ENCODE measurements at regions not wholly inside any gene's neighbourhood (a gene's known extent, or its start where the extent isn't known, plus 50 kb on each side); places are given as distances from the start of the nearest gene placed in this dataset.

DNA sequence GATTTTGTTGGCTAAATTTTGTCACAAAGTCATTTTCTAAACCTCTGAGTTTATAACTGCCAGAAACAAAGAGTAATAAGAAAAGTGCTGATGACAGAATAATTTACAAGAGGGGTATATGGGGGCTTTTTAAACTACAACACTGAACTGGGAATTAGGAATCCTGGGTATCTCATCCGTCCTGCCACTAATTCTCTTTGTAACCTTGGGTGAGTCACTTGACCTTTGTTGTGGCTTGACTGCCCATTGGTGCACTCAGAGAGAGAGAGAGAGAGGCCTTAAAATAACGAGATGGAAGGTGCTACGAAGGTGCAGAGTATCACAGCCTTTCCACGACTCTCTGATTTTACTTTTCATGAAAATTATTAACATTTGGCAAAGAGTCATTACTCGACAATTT is 130.3 kb upstream of the CNTLN start:
- Histone ChIP-seq H3K9me2 (ENCODE audit: insufficient read depth, low read length) (no peaks in the 10 kb centered on the region), H3K9me3 (ENCODE audit: low read length) (no peaks in the 10 kb centered on the region), H3F3A (ENCODE audit: insufficient read depth, low read length, poor library complexity, severe bottlenecking) (no peaks in the 10 kb centered on the region), H2AFZ (ENCODE audit: low read depth, low read length) (no peak overlapping the region), H3K27me3 (ENCODE audit: insufficient read depth, low read depth, low read length) (no peaks in the 10 kb centered on the region), H3K4me3 (ENCODE audit: low read length) (no peak overlapping the region), H3K9ac (ENCODE audit: low read length) (no peak overlapping the region), H3K36me3 (ENCODE audit: insufficient read depth, low read length) (no peaks in the 10 kb centered on the region), H3K27ac (ENCODE audit: low read length) (no peak overlapping the region), H4K20me1 (ENCODE audit: insufficient read depth) (no peaks in the 10 kb centered on the region), H3K4me2 (ENCODE audit: low read length) (no peak overlapping the region), H3K79me2 (replicated peaks; ENCODE audit: insufficient read depth, low read length) (no peaks in the 10 kb centered on the region)
- no peak for TF ChIP-seq TAF1 (IDR thresholded peaks at IDR 0.05; ENCODE audit: low read depth)
- TF ChIP-seq RAD21 (conservative IDR thresholded peaks at IDR 0.05), result no peak
- no peak for TF ChIP-seq EZH2 (IDR thresholded peaks at IDR 0.05; ENCODE audit: borderline replicate concordance, insufficient read depth, low read length, poor library complexity, severe bottlenecking)
- TF ChIP-seq POLR2AphosphoS5 (IDR thresholded peaks at IDR 0.05), result no peak

DNA sequence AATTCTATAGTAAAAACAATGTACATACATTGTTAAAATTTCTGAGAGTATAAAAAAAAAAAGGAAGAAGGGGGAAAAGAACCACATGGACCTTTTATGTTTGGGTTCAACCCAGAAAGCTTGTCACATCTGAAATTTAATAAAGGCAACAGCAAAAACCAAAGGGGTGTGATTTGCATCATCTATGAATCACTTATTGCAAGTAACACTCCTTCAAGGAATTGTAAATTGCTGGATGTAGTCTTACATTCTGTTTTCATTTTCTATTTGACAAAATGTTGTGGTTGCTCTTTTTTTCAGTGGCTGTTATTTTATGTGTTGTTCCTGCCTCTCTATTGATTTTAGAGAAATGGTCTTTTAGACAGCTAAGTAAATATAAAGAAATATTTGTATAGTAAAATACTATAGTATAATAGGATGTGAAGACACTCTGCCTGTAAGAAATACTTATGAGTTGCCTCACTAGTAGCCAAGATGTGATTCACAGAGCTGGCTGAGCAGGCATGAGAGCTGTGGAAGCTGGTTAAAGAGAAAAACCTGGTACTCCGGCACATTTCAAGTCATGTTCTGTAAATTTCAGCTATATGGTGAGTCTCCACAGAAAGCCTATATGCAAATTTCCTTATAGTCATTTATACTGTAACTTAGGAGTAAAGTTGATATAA is 131.1 kb upstream of the CNTLN start:
- H3F3A ChIP-seq (ENCODE audit: insufficient read depth, low read length, poor library complexity, severe bottlenecking), result no peaks in the 10 kb centered on the region
- H3K79me2 ChIP-seq (replicated peaks; ENCODE audit: insufficient read depth, low read length), result no peaks in the 10 kb centered on the region
- H4K20me1 ChIP-seq (ENCODE audit: insufficient read depth), result no peaks in the 10 kb centered on the region
- no peaks in the 10 kb centered on the region for H3K9me2 ChIP-seq (ENCODE audit: insufficient read depth, low read length)
- no peak overlapping the region for H3K4me2 ChIP-seq (ENCODE audit: low read length)
- H3K27me3 ChIP-seq (ENCODE audit: insufficient read depth, low read depth, low read length), result no peaks in the 10 kb centered on the region
- no peaks in the 10 kb centered on the region for H3K36me3 ChIP-seq (ENCODE audit: insufficient read depth, low read length)
- H3K4me3 ChIP-seq (ENCODE audit: low read length), result no peak overlapping the region
- H3K27ac ChIP-seq (ENCODE audit: low read length), result no peak overlapping the region
- no peaks in the 10 kb centered on the region for H3K9me3 ChIP-seq (ENCODE audit: low read length)
- no peak overlapping the region for H2AFZ ChIP-seq (ENCODE audit: low read depth, low read length)
- no peak for TF ChIP-seq SMC3 (conservative IDR thresholded peaks at IDR 0.05; ENCODE audit: poor library complexity)
- no peak for TF ChIP-seq EP300 (conservative IDR thresholded peaks at IDR 0.05; ENCODE audit: poor library complexity, severe bottlenecking)
- TF ChIP-seq POLR2AphosphoS5 (IDR thresholded peaks at IDR 0.05), result no peak
- H3K9ac ChIP-seq (ENCODE audit: low read length), result no peak overlapping the region

DNA sequence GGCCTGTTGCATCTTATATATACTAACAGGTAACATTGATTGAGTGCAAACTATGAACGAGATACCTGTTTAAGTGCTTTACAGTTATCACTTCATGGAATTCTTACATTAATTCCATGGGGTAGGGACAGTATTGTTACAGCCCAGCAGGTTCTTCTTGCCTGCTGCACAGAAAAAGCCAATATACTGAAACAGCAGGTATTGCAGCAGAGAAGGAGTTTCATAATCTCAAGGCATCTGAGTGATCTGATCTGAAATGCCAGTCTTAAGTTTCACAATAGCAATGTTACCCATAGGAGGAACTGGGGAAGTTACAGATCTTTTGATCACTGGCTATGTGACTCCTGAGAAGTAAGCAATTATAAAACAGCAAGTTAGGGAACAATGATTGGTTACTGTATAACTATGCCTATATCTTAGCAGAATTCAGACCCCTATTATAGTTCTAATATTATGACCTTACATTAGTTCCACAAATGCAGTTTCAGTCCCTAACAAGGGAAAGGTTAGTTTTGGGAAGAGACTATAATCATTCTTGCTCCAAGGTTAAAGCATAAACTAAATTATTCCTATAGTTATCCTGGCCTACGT is 126.5 kb upstream of the BNC2 start:
- Histone ChIP-seq H3K27ac (ENCODE audit: low read length) (no peak overlapping the region), H3K79me2 (replicated peaks; ENCODE audit: insufficient read depth, low read length) (no peaks in the 10 kb centered on the region), H3K9me2 (ENCODE audit: insufficient read depth, low read length) (no peaks in the 10 kb centered on the region), H3K4me2 (ENCODE audit: low read length) (no peak overlapping the region), H3K4me3 (ENCODE audit: low read length) (no peak overlapping the region), H3K9me3 (ENCODE audit: low read length) (no peaks in the 10 kb centered on the region), H4K20me1 (ENCODE audit: insufficient read depth) (no peaks in the 10 kb centered on the region), H3K36me3 (ENCODE audit: insufficient read depth, low read length) (no peaks in the 10 kb centered on the region), H3K9ac (ENCODE audit: low read length) (no peak overlapping the region), H2AFZ (ENCODE audit: low read depth, low read length) (no peak overlapping the region), H3K27me3 (ENCODE audit: insufficient read depth, low read depth, low read length) (no peaks in the 10 kb centered on the region), H3F3A (ENCODE audit: insufficient read depth, low read length, poor library complexity, severe bottlenecking) (no peaks in the 10 kb centered on the region)
- no peak for TF ChIP-seq TAF1 (IDR thresholded peaks at IDR 0.05; ENCODE audit: low read depth)
- TF ChIP-seq EZH2 (IDR thresholded peaks at IDR 0.05; ENCODE audit: borderline replicate concordance, insufficient read depth, low read length, poor library complexity, severe bottlenecking), result no peak
- TF ChIP-seq MXI1 (conservative IDR thresholded peaks at IDR 0.05; ENCODE audit: poor library complexity, severe bottlenecking), result no peak
- no peak for TF ChIP-seq CTCF (IDR thresholded peaks at IDR 0.05; ENCODE audit: poor library complexity, severe bottlenecking)
